CD4-positive, alpha-beta T cell (primary cell): ENCODE measurements at regions not wholly inside any gene's neighbourhood (a gene's known extent, or its start where the extent isn't known, plus 50 kb on each side); places are given as distances from the start of the nearest gene placed in this dataset.
"Not testable (repeated sequence)": the region's sequence is repeated elsewhere in the genome, so short reads cannot be mapped to it uniquely, and the experiment has no call there.

ENCODE experiments used
- ATAC-seq: fragments of 200-7000 bp; cut with Tn5 transposase; one replicate; pipeline ENCODE4 v1.10.0; 2022; ENCODE audit warnings: mild to moderate bottlenecking; ENCODE audit not compliant: poor library complexity
- CTCF ChIA-PET: fragments of 350-600 bp; sonication (Branson Sonifier 250); formaldehyde crosslinking; loops from one replicate; lab custom pipeline; 2021; ENCODE audit warnings: antibody characterized with exemption, inconsistent platforms; lab: Charles Lee
- POLR2A ChIA-PET: fragments of 350-600 bp; sonication (Branson Sonifier 250); formaldehyde crosslinking; loops from one replicate; lab custom pipeline; 2021; ENCODE audit warnings: antibody characterized with exemption, inconsistent platforms; lab: Charles Lee
- DNase-seq, 14 experiments: peaks; one replicate each; pipeline ENCODE4 v3.0.0-alpha.2; 2013 to 2020; ENCODE audit warnings: mixed read lengths in 2 of 14
- H3K27ac ChIP-seq, 2 donors: one replicate each; pipeline versions ENCODE4 v1.5.1 to v1.7.0; 2013; ENCODE audit warnings: low read length in 2 of 2, low read depth in 1 of 2, mild to moderate bottlenecking in 1 of 2
- H3K27me3 ChIP-seq, 2 experiments: 1 replicate in 1 of 2; 2 replicates in 1 of 2; pipeline versions ENCODE4 v1.6.1 to v1.7.0; 2013; ENCODE audit warnings: low read length in 2 of 2, control low read depth in 1 of 2, mild to moderate bottlenecking in 1 of 2, moderate library complexity in 1 of 2; ENCODE audit not compliant: insufficient read depth in 2 of 2, control insufficient read depth in 1 of 2
- H3K36me3 ChIP-seq: one replicate; pipeline ENCODE4 v1.6.1; 2013; ENCODE audit warnings: low read length, control low read depth; ENCODE audit not compliant: insufficient read depth
- H3K4me1 ChIP-seq: one replicate; pipeline ENCODE4 v1.6.1; 2013; ENCODE audit warnings: low read length, control low read depth; ENCODE audit not compliant: insufficient read depth
- H3K4me3 ChIP-seq: one replicate; pipeline ENCODE4 v1.5.1; 2013; ENCODE audit warnings: mild to moderate bottlenecking, low read length, moderate library complexity
- H3K9me3 ChIP-seq, 2 experiments: 1 replicate in 1 of 2; 2 replicates in 1 of 2; pipeline versions ENCODE4 v1.6.1 to v1.7.0; 2013; ENCODE audit warnings: low read length in 2 of 2, mild to moderate bottlenecking in 2 of 2, control low read depth in 1 of 2, moderate library complexity in 1 of 2; ENCODE audit not compliant: control insufficient read depth in 1 of 2, insufficient read depth in 1 of 2
- H3K27ac Mint-ChIP-seq: one replicate; pipeline ENCODE4 v1.8.0; 2020; ENCODE audit warnings: mixed read lengths
- H3K27me3 Mint-ChIP-seq: one replicate; pipeline ENCODE4 v1.8.0; 2021; ENCODE audit warnings: mixed read lengths
- H3K36me3 Mint-ChIP-seq: one replicate; pipeline ENCODE4 v1.8.0; 2021; ENCODE audit warnings: low read depth, mixed read lengths
- H3K4me1 Mint-ChIP-seq: one replicate; pipeline ENCODE4 v1.8.0; 2021; ENCODE audit warnings: low read depth, mixed read lengths
- H3K4me3 Mint-ChIP-seq: one replicate; pipeline ENCODE4 v1.8.0; 2020; ENCODE audit warnings: mild to moderate bottlenecking, mixed read lengths
- H3K9me3 Mint-ChIP-seq: one replicate; pipeline ENCODE4 v1.8.0; 2020; ENCODE audit warnings: mixed read lengths
- CTCF ChIP-seq: fragments of 200-600 bp; IDR thresholded peaks from one replicate; pipeline ENCODE4 v1.8.0; 2022; ENCODE audit warnings: antibody characterized with exemption, mild to moderate bottlenecking
- intact Hi-C, 2 experiments: fragments of 100-400 bp; cut with DNase I in 1 of 2; cut with micrococcal nuclease in 1 of 2; formaldehyde crosslinking; loops; one replicate each; pipeline versions ENCODE4 v1.15.1 to v1.9.0; 2023 to 2025; cut with DNase I, micrococcal nuclease

GRCh38 chr10:30538086-30538485, 91.5 kb downstream of the LYZL2 start:
- Histone ChIP-seq H3K4me1 (peaks cover 6% of the 10 kb centered on the region), H3K36me3 (no peaks in the 10 kb centered on the region), H3K4me3 (no peak overlapping the region), H3K27ac (no peak overlapping the region), H3K27me3 (no peaks in the 10 kb centered on the region), H3K9me3 (no peaks in the 10 kb centered on the region)
- no peaks in the 10 kb centered on the region for H3K27me3 Mint-ChIP-seq
- ChIA-PET POLR2A (no interaction called here), CTCF (interaction anchor here (0.8 to 2.3 kb wide), 3 partner anchors 53 to 146 kb away, joined by 3 to 12 read pairs (median 5); no protein-coding TSS in a partner anchor)
- ATAC-seq (no peak), DNase-seq (no peak)
- H3K4me3 Mint-ChIP-seq = no peak overlapping the region
- H3K36me3 Mint-ChIP-seq = no peaks in the 10 kb centered on the region
- H3K4me1 Mint-ChIP-seq = no peaks in the 10 kb centered on the region
- intact Hi-C loops = loop anchor here in 1 of 2 experiments (5.0 kb wide), 1 partner anchor 44 kb away; no protein-coding TSS in a partner anchor
- no peak overlapping the region for H3K27ac Mint-ChIP-seq
- TF ChIP-seq CTCF = no peak
- H3K9me3 Mint-ChIP-seq = no peaks in the 10 kb centered on the region

- POLR2A ChIA-PET = no interaction called here
- H3K27ac Mint-ChIP-seq = no peak overlapping the region
Observed at GRCh38 chr10:30537586-30537985, 92.0 kb downstream of the LYZL2 start.

GRCh38 chr10:30537158-30537557, 92.4 kb downstream of the LYZL2 start:
- H3K36me3 ChIP-seq, H3K27me3 Mint-ChIP-seq, H3K4me1 ChIP-seq, H3K9me3 ChIP-seq, H3K9me3 Mint-ChIP-seq, H3K27me3 ChIP-seq, POLR2A ChIA-PET, H3K4me3 ChIP-seq, H3K4me3 Mint-ChIP-seq, DNase-seq, ATAC-seq, H3K4me1 Mint-ChIP-seq, H3K36me3 Mint-ChIP-seq, H3K27ac ChIP-seq, H3K27ac Mint-ChIP-seq: not testable (repeated sequence)
- CTCF ChIA-PET = interaction anchor here (0.8 to 2.3 kb wide), 3 partner anchors 54 to 145 kb away, joined by 3 to 12 read pairs (median 5); no protein-coding TSS in a partner anchor
- intact Hi-C loops = loop anchor here in 1 of 2 experiments (5.0 kb wide), 1 partner anchor 45 kb away; no protein-coding TSS in a partner anchor

More at GRCh38 chr10:30537586-30537985, 92.0 kb downstream of the LYZL2 start:
- Histone ChIP-seq H3K36me3 (no peaks in the 10 kb centered on the region), H3K27me3 (no peaks in the 10 kb centered on the region), H3K27ac (no peak overlapping the region), H3K9me3 (no peaks in the 10 kb centered on the region), H3K4me1 (peaks cover 8% of the 10 kb centered on the region), H3K4me3 (no peak overlapping the region)
- CTCF ChIA-PET = interaction anchor here (0.8 to 2.3 kb wide), 3 partner anchors 54 to 145 kb away, joined by 3 to 12 read pairs (median 5); no protein-coding TSS in a partner anchor
- no peaks in the 10 kb centered on the region for H3K9me3 Mint-ChIP-seq
- no peaks in the 10 kb centered on the region for H3K27me3 Mint-ChIP-seq
- intact Hi-C loops = loop anchor here in 1 of 2 experiments (5.0 kb wide), 1 partner anchor 45 kb away; no protein-coding TSS in a partner anchor
- H3K4me1 Mint-ChIP-seq = peaks cover 2% of the 10 kb centered on the region
- no peak for ATAC-seq
- DNase-seq = no peak
- no peaks in the 10 kb centered on the region for H3K36me3 Mint-ChIP-seq
- H3K4me3 Mint-ChIP-seq = no peak overlapping the region
- no peak for TF ChIP-seq CTCF
